GM18870 (cell line): ENCODE measurements at regions not wholly inside any gene's neighbourhood (a gene's known extent, or its start where the extent isn't known, plus 50 kb on each side); places are given as distances from the start of the nearest gene placed in this dataset.
A peak's percentile ranks its signal among the peaks of the same experiment; 100 is the strongest.

ENCODE experiments used
- ATAC-seq: cut with Tn5 transposase; IDR thresholded peaks from one replicate; pipeline ENCODE4 v1.9.1; 2021; ENCODE audit warnings: moderate library complexity; ENCODE audit not compliant: unreplicated experiment

DNA sequence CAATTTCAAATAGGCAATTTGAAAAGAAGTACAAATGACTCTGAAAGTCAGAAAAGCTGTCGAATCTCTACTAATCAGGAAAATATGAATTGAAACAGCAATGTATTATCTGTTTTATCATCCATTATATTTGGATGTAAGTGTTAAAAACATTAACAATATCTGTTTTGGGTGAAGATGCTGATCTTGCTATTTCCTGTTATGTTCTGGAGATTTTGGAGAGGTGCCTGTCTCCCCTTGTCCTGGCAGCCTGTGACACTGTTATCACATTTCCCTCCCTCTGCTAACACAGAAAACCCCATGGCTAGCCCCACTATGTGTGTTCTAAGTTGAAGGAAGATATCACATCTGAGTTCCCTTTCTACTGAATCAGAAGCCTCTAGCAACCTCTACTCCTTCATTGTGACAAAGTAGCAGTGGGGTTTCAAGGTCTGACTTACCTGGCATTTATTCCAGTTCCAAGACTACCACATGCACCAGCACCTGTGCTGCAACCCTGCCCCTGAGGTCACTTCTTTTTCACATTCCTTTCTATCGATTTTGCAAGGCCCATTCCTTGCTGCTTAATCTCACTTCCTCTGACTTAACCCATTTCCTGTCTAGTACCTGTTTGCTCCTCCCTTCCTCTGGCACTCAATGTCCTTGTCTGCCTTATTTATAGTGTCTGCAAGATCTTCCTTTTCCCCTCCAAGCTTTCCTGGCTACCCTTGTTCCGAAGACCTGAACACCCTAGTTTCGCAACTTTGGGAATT lies 95.5 kb upstream of the COL8A1 start:
- ATAC-seq = peak; percentile 46

DNA sequence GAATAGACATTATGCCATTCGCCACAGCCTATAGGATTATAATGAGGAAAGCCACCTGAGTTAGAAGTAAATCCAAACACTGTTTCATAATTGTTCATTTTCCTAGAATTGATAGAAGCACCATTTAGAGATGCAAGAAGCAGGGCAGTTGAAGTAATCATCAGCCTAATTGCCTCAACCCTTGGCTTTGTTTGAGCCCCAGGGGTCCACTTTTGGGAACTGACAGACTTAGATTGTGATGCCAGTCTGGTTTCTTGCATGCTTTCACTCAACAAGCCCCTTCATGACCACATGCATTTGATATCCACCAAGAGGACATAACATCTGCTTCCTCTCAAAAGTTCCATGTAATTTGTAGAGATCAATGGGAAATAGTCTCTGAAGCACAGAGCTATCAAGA lies 97.2 kb upstream of the COL8A1 start:
- no peak for ATAC-seq

DNA sequence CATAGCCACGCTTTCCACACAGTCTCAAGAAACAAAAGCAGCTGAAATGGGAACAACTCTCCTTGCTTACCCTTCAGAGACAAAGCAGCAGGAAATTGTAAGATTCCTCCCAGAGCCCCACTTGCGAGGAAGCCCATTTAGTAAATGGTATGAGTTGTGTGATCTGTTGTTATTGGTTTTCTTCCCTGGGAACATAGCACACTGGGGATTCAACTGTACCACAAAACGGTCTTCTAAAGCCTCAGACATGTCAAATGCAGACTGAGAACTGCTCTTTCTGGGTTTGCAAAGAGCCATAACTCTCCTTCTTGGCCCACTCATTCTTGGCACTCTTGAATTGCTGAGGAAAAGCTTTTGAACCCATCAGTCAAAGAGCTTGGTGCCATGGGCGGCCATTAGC lies 101.0 kb upstream of the COL8A1 start:
- ATAC-seq = no peak

DNA sequence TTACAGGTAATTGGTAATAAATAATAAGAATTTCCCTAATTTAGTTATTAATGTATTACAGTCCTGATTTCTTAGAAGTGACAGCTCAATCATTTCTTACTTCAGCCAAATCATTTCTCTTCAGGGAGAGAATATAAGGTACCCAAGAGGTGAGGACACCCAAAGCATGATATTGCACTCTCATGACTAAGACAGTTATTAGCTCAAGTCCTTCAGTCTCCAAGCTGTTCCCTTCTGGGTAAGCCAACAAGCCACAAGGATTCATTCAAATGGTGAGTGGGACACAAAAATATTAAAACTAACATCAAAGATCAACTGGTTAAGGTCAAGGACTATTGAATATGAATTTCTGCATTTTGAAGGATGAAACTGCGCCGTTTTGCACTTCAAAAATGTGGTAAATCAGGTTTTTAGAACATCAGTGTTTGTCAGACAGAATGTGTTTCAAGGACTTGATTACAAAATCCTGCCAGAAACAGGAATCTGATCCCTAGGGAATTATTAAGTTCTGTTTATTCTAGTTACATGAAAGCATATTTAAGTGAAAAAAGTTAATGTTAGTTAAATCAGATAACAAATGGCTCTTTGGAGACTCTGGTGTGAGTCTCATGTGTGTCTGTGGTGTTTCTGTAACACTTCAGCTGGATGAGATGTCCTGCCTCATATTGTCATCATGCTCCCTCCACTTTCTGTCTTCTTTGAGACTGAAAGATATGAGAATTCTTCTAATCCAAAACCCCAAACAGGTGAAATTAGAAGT lies 101.7 kb upstream of the COL8A1 start:
- ATAC-seq = no peak

DNA sequence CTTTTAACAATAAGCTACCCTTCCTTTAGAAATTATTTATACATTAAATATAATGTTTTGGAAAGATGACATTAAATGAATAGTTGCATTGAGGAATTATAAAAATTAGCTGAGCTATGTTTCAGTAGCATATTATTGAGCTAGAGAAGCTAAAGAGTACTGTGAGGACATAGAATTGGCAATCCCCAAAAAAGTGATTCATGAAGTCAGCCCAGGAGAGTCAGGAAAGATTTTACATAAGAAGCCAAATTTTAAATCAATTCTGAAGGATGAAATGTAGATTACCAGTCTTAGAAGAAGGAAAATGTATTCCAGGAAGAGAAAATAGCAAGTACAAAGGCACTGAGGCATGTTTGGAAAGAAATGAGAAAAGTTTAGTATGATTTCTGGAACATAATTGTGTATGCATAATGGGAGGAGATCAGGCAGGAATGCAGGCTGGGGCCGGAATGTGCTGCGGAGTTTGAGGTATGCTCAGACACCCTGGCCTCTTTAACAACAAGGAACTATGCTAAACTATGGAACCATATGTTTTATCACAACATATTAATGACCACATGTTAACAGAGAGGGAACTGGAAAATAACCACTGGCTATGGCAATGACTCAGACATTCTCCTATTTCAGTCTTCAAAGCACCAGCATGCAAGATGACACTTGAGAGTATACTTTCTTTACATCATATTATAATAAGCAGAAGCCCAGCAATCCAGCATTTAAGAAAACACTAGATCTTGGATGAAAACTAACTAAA lies 103.3 kb upstream of the COL8A1 start:
- ATAC-seq = peak; percentile 86

DNA sequence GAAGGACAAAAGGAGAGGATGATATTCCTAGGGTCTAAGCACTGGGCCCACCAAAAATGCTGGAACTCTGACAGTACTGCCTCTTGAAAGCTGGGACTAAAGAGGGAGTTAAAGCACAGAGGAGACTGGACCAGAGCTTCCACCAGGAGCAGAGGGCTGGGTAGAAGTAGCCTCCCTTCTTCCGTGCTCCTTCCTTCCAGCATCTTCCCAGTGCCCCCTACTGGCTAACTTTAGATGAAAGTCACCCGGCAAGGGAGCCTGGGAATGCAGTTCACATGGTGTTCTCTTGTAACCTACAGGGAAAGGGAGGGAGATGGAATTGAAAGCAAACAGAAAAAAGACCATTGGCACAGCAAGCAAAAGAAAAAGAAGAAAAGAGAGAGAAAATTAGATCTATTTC lies 106.1 kb upstream of the COL8A1 start:
- no peak for ATAC-seq

DNA sequence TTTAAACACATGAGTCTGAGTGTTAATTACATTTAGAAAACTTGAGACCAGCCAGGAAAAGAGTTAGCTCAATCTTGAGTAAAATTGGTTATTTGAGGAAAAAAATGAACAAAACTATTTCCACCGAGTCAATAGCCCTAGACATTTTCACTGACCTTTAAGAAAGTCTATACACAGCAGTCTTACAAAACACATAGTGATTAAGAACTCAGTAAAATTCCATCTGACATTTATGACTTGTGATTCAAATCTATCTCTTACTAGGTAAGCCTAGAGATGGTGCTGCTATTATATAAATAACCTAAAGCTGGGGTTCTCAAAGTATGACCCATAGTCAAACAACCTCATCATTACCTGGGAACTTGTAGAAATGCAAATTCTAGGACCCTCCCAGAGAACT lies 109.1 kb upstream of the COL8A1 start:
- no peak for ATAC-seq

DNA sequence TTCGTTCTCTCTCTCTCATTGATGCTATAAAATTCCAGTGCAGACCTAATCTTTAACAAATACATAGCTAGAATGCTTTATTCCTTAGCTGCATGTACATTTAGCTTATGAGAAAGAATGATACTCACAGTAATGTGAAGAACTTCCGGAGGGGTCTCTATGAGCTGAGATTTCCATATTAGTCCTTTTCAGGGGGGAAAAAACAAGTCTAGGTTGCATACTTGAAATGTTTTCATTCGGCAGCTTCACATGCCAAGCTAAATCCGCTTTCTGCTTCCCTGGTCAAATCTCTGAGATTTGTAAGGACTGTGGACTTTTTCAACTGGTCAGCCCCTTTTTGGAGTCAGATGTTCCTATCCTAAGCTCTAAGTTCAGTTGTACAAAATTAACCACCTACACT lies 111.5 kb upstream of the COL8A1 start:
- no peak for ATAC-seq

DNA sequence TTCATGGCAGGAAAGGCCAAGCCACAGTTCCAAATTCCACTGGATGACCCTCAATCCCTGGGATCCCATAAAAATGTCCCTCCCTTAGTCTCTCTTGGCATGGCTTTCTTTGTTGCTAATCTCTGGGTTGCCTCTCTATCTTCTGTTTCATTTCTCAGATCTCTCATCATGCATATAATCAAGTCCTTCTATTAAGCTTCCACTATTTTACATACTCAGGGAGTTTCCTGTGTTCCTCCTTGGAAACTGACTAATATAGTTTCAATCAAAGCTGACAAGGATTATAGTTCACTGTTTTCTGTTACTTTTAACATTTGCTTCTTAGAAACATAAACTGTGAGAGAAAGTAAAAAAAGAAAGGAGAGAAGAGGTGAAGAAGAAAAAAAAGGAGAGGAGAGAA lies 113.8 kb upstream of the COL8A1 start:
- ATAC-seq = no peak

DNA sequence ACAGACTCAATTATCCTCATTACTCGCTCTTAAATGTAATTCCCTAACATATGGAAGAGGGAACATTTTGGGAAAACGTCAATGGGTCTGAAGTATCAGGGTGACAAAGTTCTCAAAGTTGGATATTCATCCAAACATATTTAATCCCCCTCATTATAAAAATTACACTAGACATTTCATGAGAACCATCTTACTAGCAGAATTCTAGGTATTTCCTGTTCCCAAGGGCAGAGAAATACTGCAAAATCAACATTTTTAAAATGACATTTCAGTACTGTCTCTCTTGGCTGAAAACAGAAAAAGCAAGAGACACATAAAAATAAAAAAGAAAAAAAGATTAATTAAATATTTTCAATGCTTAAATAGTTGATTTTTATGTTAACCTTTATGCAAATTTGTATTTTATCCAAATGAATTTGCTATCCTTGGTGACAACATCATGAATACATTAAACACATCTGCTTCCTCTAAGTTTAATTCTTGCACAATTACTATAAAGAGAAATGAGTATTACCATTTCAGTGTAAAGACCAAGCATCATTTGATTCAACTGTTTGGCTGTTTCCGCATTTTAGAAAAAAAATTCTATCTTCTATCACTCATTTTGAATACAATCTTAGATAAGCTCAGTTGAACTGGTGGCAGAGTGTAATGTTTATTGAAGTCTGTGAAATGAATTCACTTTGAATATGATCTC lies 114.8 kb upstream of the COL8A1 start:
- ATAC-seq = no peak

DNA sequence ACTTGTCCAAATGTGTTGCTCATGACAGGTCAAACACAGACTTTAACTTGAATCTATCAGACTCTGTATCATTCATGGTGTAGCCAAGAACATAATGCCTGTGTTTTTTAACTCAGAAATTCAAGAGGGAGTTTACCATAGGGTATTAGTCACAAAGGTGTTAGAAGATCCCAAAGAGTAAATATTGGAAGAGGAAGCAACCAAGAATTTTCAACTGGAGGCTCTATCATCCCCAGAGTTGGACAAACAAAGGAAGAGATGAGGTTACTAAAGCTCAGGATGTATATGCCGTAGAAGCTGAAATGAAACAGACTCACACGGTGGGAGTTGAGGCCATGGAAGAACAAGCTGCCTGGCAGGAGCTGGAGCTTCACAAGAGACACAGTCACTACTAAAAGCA lies 116.2 kb upstream of the COL8A1 start:
- ATAC-seq = no peak

DNA sequence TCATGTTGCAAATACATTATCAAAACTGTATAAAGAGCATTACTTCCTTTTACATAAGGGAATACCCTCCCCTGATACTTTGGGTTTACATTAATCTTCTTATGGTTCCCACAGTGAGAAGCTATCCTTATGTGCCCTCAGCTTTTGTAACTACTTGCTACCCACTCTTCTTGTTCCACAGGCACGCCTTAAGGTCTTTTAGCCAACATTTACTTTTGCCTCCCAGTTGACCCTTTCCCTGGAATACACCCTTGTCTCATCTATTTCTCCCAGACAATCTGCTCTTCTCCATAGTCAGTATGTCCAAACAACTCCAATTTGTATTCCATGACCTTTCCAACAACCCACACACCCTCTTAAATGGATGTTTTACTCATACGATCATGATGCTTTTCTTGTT lies 116.8 kb upstream of the COL8A1 start:
- ATAC-seq = no peak

DNA sequence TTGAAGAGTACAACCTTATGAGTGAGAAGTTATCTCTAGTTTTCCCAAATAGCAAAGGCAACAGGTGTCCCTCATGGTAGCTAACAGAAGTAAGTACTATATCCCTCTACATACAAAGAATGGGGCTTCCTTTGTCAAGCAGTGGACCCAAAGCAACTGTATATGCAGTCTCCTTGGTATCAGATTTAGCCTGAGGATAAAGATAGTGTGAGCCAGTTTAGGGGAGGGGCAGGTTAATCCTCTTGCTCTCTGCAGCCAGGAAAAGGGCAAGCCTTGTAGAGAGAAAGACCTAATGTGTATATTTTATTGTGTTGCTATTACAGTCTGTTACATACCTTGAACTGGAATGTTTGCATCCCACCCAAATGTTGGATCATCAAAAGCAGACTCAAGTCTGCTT lies 117.9 kb upstream of the COL8A1 start:
- ATAC-seq = no peak

DNA sequence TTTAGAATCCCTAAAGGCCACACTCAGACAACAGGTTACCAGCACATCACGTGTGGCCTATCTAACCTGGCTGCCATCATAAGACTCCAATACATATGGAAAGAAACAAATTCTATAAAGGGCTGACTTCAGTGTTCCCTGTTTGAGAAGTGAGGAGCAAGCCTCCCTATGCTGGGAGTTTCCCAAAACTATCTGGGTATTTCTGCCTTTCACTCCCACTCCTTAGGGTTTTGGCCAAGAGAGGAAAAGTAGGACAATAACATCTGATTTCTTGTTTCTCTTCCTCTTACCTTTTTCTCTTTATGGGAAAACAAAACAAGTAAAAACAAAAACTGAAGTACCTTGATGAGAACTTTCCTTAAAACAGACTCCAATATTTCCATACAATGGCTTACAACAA lies 121.5 kb upstream of the COL8A1 start:
- ATAC-seq = no peak

DNA sequence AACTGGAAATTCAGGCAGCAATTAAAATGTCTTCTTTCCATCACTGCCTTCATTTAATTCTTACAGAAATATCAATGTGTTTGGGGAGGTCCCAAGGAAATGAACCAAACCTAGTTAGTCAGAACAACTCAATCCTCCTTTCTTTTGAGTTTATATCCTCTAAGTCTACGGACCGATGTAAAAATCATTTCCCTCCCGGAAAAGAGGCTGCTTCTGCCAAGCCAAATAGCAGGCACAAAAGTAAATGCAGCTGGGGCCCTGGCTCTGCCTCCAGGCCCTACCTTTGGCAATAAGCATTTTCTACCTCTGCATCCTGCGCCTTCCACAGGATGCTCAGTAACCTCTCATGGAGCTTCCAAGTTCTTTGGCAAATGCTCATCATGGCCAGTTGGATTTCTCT lies 122.5 kb upstream of the COL8A1 start:
- ATAC-seq = no peak

DNA sequence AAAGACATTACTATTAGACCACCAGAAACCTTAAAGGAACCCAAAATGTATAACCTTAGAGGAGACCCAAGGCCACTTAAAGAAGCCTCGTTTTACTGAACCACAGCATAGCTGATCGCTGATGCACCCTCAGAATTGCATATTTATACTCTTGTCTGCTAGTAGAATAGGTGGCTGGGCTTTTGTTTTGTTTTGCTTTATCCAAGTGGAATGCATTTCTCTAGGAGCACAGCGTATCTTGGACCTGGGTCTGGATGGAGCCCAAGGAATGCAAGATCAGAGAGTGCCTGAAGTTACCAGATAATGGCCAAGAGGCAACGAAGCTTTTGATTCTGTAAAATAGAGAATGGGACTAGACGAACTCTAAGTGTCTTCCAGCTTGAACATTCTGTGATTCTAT lies 129.2 kb upstream of the COL8A1 start:
- no peak for ATAC-seq

DNA sequence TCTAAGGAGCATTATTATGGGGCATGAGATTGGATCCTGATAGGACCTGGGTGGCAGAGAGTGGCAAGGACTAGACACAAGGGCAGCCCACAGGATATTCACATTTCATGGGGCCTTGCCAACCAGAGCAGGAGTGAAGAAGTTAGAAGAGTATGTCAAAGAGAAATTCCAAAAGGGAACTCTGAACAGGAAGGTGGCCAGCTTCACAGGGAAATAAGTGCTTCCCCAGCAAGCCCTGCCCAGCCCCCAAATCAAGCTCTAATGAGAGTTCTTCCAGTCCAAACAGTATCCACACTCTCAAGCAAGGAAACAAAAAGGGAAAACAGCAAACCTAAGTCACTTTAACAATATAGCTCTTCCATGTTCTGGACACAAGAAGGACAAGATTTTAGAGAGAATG lies 130.2 kb upstream of the COL8A1 start:
- no peak for ATAC-seq

DNA sequence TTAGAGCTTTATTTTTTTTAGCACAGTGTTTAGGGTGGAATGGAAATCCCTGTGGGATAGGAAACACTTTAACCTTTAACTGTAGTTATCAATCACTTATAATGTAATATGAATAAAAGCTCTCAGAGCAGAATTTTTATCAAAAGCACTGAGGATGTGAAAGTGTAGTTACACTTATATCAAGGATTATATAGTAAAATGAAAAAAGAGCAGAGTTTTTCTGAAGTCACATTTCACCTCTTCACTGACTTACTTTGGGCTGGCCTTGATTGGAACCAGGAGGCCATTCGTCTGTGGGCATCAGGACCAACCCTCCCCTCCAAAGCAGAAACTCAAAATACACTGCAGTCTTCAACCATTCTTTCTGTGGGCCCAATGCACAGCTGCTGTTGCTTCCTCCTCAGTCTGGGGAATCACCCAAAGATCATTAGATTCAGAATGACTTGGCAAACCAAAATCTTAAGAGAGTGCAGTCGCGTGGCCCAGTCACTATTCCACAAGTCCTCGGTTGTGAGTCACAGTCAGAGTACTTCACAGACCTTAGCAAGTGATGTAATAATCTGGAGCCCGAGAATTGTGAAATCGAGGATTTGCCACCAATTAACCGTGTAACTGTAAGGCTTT lies 132.6 kb upstream of the COL8A1 start:
- ATAC-seq = peak; percentile 99

DNA sequence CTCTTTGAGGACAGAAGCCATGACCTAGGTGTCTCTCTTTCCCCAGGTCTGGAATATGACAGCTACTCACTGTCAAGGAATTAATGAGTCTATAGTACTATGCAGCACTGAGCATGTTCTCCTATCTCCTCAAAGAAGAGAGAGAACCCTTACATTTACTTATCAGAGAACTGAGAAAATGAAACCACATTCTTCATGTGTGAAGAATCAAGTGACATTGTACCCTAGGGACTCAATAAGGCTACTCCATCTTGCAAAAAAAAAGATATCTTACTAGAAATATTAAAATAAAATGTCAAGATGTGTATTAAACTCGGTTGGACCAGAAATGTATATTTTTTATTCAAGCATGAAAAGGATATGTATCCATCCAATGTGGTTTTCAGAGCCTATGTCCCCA lies 133.2 kb upstream of the COL8A1 start:
- ATAC-seq = no peak

DNA sequence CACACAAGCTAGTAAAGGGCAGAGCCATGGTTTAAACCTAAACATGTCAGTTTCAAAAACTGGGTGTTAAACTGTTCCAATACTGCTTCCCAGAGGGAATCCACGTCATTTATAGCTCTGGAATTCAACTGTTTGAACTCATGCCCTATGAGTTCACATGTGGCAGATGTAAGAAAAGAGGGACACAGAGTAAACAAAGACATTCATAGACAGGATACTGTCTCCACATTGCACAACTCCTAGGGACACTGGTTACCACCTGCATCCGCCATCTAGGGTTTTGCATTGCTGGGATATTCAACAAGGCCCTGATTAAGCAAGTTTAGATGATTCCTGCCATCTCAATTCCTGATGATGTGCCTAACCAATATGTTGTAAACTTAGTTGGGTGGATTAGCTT lies 134.1 kb upstream of the COL8A1 start:
- ATAC-seq = no peak

DNA sequence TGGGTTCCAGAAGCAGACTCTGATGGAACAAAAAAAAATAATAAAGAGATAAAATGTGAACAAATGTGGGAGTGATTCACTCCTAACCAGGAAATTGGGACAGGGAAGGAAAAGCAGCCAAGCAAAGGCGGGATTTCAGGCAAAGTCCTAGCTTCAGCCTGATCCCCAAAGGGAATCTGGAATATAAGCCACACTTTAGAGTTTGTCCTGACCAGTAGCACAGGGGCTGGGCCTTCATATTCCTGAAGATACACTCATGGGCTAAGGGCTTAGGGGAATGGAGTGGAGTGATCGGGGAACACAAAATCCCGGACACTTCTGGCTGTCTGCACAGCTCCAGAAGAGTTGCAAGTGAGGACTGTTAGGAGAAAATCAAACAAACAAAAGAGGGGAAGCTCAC lies 135.0 kb upstream of the COL8A1 start:
- ATAC-seq = no peak
